Neural progenitor cell (in vitro differentiated cells): ENCODE measurements at regions not wholly inside any gene's neighbourhood (a gene's known extent, or its start where the extent isn't known, plus 50 kb on each side); places are given as distances from the start of the nearest gene placed in this dataset.

Experiments used
- DNase-seq: peaks from one replicate; pipeline ENCODE4 v3.0.0-alpha.2; 2016; ENCODE audit warnings: low spot score
- H2AFZ ChIP-seq: fragments of 200-600 bp; sonication (generic); replicated peaks from 2 replicates; pipeline ENCODE4 v1.6.1; 2016; ENCODE audit warnings: antibody characterized with exemption
- H3F3A ChIP-seq: fragments of 200-600 bp; sonication (generic); 2 replicates; pipeline ENCODE4 v1.6.1; 2016; ENCODE audit warnings: antibody characterized with exemption, low read depth
- H3K27ac ChIP-seq: fragments of 200-600 bp; sonication (generic); 2 replicates; pipeline ENCODE4 v1.5.1; 2016; ENCODE audit warnings: mild to moderate bottlenecking
- H3K27me3 ChIP-seq: fragments of 200-600 bp; sonication (generic); 2 replicates; pipeline ENCODE4 v1.6.1; 2016; ENCODE audit warnings: mild to moderate bottlenecking, moderate library complexity
- H3K36me3 ChIP-seq: fragments of 200-600 bp; sonication (generic); 2 replicates; pipeline ENCODE4 v1.5.1; 2016
- H3K4me1 ChIP-seq: fragments of 200-600 bp; sonication (generic); 2 replicates; pipeline ENCODE4 v1.6.1; 2016; ENCODE audit warnings: mixed run types
- H3K4me2 ChIP-seq: fragments of 200-600 bp; sonication (generic); 2 replicates; pipeline ENCODE4 v1.6.1; 2016
- H3K4me3 ChIP-seq: fragments of 200-600 bp; sonication (generic); 2 replicates; pipeline ENCODE4 v1.5.1; 2016
- H3K79me2 ChIP-seq: fragments of 200-600 bp; sonication (generic); 2 replicates; pipeline ENCODE4 v1.6.1; 2016; ENCODE audit warnings: low read depth
- H3K9ac ChIP-seq: fragments of 200-600 bp; sonication (generic); 2 replicates; pipeline ENCODE4 v1.6.1; 2016
- H3K9me3 ChIP-seq: fragments of 200-600 bp; sonication (generic); 2 replicates; pipeline ENCODE4 v1.5.1; 2016; ENCODE audit warnings: low read depth
- H4K20me1 ChIP-seq: fragments of 200-600 bp; sonication (generic); 2 replicates; pipeline ENCODE4 v1.6.1; 2016; ENCODE audit warnings: low read depth
- H3K27ac Mint-ChIP-seq: 3 replicates; pipeline ENCODE4 v1.8.0; 2021; ENCODE audit warnings: mixed read lengths
- H3K27me3 Mint-ChIP-seq: 2 replicates; pipeline ENCODE4 v1.8.0; 2022; ENCODE audit warnings: low read depth, mild to moderate bottlenecking, inconsistent platforms, moderate library complexity, mixed read lengths; ENCODE audit not compliant: insufficient read depth
- H3K36me3 Mint-ChIP-seq: 3 replicates; pipeline ENCODE4 v1.8.0; 2021; ENCODE audit warnings: mixed read lengths
- H3K4me1 Mint-ChIP-seq: 3 replicates; pipeline ENCODE4 v1.8.0; 2021; ENCODE audit warnings: mixed read lengths
- H3K4me3 Mint-ChIP-seq: 3 replicates; pipeline ENCODE4 v1.8.0; 2021; ENCODE audit warnings: mild to moderate bottlenecking, moderate library complexity, mixed read lengths
- H3K9me3 Mint-ChIP-seq: 3 replicates; pipeline ENCODE4 v1.8.0; 2020; ENCODE audit warnings: mixed read lengths
- EZH2 ChIP-seq: fragments of 200-600 bp; sonication (generic); IDR thresholded peaks from 2 replicates; pipeline ENCODE4 v1.6.1; 2017; ENCODE audit warnings: antibody characterized with exemption, mild to moderate bottlenecking, moderate library complexity
- EZH2phosphoT487 ChIP-seq: fragments of 200-600 bp; sonication (generic); IDR thresholded peaks from 2 replicates; pipeline ENCODE4 v1.6.1; 2017; ENCODE audit warnings: antibody characterized with exemption
- TF ChIP-seq, protein P1 (sequence below): fragments of 200-600 bp; sonication (generic); IDR thresholded peaks from 2 replicates; pipeline ENCODE4 v1.5.1; 2017; ENCODE audit warnings: antibody characterized with exemption, mild to moderate bottlenecking

DNA sequence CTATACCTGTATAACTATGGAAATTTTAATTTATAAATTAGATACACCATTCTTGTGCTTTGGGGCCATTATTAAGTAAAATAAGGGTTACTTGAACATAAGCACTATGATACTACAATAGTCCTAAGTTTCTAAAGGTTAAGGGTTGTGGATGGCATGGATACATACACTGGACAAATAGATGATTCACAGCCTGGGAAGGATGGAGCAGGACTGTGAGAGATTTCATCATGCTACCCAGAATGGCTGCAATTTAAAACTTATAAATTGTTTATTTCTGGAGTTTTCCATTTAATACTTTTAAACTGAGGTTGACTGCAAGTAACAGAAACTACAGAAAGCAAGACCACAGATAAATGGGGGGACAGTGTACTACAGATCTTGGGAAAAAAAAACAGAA lies 295.8 kb upstream of the ZNF804A start:
- no peaks in the 10 kb centered on the region for H3K36me3 Mint-ChIP-seq
- H3K4me1 ChIP-seq: no peaks in the 10 kb centered on the region
- H3K27me3 Mint-ChIP-seq: no peaks in the 10 kb centered on the region
- H3K27me3 ChIP-seq: no peaks in the 10 kb centered on the region
- H4K20me1 ChIP-seq: no peaks in the 10 kb centered on the region
- no peak overlapping the region for H3K27ac ChIP-seq
- H3K36me3 ChIP-seq: no peaks in the 10 kb centered on the region
- H3K4me3 Mint-ChIP-seq: no peak overlapping the region
- no peak overlapping the region for H3K4me2 ChIP-seq
- H3K79me2 ChIP-seq: no peaks in the 10 kb centered on the region
- no peaks in the 10 kb centered on the region for H3K9me3 ChIP-seq
- H3F3A ChIP-seq: no peaks in the 10 kb centered on the region
- H3K9ac ChIP-seq: no peak overlapping the region
- DNase-seq: no peak
- TF ChIP-seq, protein P1, sequence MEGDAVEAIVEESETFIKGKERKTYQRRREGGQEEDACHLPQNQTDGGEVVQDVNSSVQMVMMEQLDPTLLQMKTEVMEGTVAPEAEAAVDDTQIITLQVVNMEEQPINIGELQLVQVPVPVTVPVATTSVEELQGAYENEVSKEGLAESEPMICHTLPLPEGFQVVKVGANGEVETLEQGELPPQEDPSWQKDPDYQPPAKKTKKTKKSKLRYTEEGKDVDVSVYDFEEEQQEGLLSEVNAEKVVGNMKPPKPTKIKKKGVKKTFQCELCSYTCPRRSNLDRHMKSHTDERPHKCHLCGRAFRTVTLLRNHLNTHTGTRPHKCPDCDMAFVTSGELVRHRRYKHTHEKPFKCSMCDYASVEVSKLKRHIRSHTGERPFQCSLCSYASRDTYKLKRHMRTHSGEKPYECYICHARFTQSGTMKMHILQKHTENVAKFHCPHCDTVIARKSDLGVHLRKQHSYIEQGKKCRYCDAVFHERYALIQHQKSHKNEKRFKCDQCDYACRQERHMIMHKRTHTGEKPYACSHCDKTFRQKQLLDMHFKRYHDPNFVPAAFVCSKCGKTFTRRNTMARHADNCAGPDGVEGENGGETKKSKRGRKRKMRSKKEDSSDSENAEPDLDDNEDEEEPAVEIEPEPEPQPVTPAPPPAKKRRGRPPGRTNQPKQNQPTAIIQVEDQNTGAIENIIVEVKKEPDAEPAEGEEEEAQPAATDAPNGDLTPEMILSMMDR: no peak
- TF ChIP-seq EZH2phosphoT487 (no peak), EZH2 (no peak)
- no peaks in the 10 kb centered on the region for H3K4me1 Mint-ChIP-seq
- no peaks in the 10 kb centered on the region for H3K9me3 Mint-ChIP-seq
- H3K4me3 ChIP-seq: no peak overlapping the region
- H2AFZ ChIP-seq: no peak overlapping the region
- no peak overlapping the region for H3K27ac Mint-ChIP-seq

DNA sequence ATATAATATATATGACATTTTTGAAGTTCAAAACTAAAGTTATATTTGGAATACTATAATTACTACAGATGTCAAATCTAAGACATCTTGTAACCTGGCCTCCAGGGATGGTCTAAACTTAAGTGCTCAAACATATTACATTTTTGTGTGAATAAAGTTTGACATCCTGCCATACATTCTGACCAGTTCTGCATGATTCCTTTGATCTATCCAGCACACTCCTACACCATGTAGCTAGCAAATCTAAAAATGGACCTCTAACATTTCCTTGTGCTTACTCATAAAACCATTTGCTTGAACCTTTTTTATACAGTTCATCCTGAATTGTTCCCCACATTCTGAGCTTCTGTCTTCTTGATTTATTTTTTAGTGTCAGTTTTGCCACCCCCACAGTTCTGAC lies 294.3 kb upstream of the ZNF804A start:
- no peak overlapping the region for H3K27ac ChIP-seq
- Mint-ChIP-seq H3K27me3 (no peaks in the 10 kb centered on the region), H3K4me1 (no peaks in the 10 kb centered on the region), H3K27ac (no peak overlapping the region), H3K4me3 (no peak overlapping the region), H3K9me3 (no peaks in the 10 kb centered on the region), H3K36me3 (no peaks in the 10 kb centered on the region)
- H3K9ac ChIP-seq: no peak overlapping the region
- no peaks in the 10 kb centered on the region for H3K4me1 ChIP-seq
- H3K27me3 ChIP-seq: no peaks in the 10 kb centered on the region
- no peak for TF ChIP-seq EZH2phosphoT487
- TF ChIP-seq, protein P1: no peak
- H3K4me2 ChIP-seq: no peak overlapping the region
- no peaks in the 10 kb centered on the region for H3K9me3 ChIP-seq
- no peak overlapping the region for H2AFZ ChIP-seq
- H3K4me3 ChIP-seq: no peak overlapping the region
- no peaks in the 10 kb centered on the region for H3K36me3 ChIP-seq
- no peaks in the 10 kb centered on the region for H3K79me2 ChIP-seq
- no peaks in the 10 kb centered on the region for H4K20me1 ChIP-seq
- H3F3A ChIP-seq: no peaks in the 10 kb centered on the region
- no peak for DNase-seq

DNA sequence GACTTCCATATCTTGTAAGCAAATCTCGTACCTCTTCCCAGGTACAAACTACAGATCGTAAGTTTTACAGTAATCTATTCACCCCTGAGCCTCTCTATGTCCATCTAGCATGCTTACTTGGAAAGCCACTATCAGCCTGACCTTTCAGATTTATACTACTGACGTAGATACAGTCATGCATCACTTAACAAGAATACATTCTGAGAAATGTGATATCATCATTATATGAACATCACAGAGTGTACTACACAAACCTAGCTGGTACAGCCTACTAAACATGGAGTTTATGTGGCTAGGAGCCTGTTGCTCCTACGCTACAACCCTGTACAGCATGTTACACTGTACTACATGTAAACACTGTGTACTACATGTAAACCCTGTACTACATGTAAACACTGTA lies 293.2 kb upstream of the ZNF804A start:
- Histone ChIP-seq H3K36me3 (no peaks in the 10 kb centered on the region), H3F3A (no peaks in the 10 kb centered on the region), H3K4me3 (no peak overlapping the region), H3K4me2 (no peak overlapping the region), H3K9ac (no peak overlapping the region), H3K79me2 (no peaks in the 10 kb centered on the region), H3K4me1 (no peaks in the 10 kb centered on the region), H3K27ac (no peak overlapping the region), H4K20me1 (no peaks in the 10 kb centered on the region), H2AFZ (no peak overlapping the region), H3K27me3 (no peaks in the 10 kb centered on the region), H3K9me3 (no peaks in the 10 kb centered on the region)
- Mint-ChIP-seq H3K9me3 (no peaks in the 10 kb centered on the region), H3K27ac (no peak overlapping the region), H3K4me3 (no peak overlapping the region), H3K4me1 (no peaks in the 10 kb centered on the region), H3K36me3 (no peaks in the 10 kb centered on the region), H3K27me3 (peaks cover 2% of the 10 kb centered on the region)
- no peak for DNase-seq
- TF ChIP-seq, protein P1: no peak
- no peak for TF ChIP-seq EZH2phosphoT487
- TF ChIP-seq EZH2: no peak

DNA sequence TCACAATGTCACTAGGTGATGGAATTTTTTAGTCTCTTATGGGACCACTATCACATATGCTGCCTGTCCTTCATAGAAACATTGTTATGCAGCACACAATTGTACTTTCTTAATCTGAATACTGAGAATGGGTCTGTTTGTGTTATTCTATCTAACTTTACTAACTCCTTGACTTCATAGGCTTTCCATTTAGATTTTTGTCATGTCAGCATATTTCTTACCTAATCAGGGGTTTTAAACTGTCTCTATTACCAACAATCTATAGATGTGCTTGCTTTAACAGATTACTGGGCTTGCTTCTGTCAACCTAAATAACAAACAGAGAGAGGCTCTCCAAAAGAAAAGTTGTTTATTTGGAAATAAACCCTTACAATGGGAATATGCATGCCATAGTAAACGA lies 289.6 kb upstream of the ZNF804A start:
- TF ChIP-seq, protein P1: no peak
- TF ChIP-seq EZH2 (no peak), EZH2phosphoT487 (no peak)
- Mint-ChIP-seq H3K4me1 (no peaks in the 10 kb centered on the region), H3K27me3 (peaks cover 2% of the 10 kb centered on the region), H3K36me3 (no peaks in the 10 kb centered on the region), H3K27ac (no peak overlapping the region), H3K9me3 (no peaks in the 10 kb centered on the region), H3K4me3 (no peak overlapping the region)
- no peaks in the 10 kb centered on the region for H4K20me1 ChIP-seq
- H3F3A ChIP-seq: no peaks in the 10 kb centered on the region
- H3K79me2 ChIP-seq: no peaks in the 10 kb centered on the region
- no peak overlapping the region for H3K27ac ChIP-seq
- DNase-seq: no peak
- no peak overlapping the region for H3K9ac ChIP-seq
- no peak overlapping the region for H3K4me2 ChIP-seq
- no peak overlapping the region for H2AFZ ChIP-seq
- H3K4me3 ChIP-seq: no peak overlapping the region
- H3K36me3 ChIP-seq: no peaks in the 10 kb centered on the region
- no peaks in the 10 kb centered on the region for H3K9me3 ChIP-seq
- no peaks in the 10 kb centered on the region for H3K4me1 ChIP-seq
- no peaks in the 10 kb centered on the region for H3K27me3 ChIP-seq
